ENCODE measurements at regions not wholly inside any gene's neighbourhood (a gene's known extent, or its start where the extent isn't known, plus 50 kb on each side); places are given as distances from the start of the nearest gene placed in this dataset.

DNA sequence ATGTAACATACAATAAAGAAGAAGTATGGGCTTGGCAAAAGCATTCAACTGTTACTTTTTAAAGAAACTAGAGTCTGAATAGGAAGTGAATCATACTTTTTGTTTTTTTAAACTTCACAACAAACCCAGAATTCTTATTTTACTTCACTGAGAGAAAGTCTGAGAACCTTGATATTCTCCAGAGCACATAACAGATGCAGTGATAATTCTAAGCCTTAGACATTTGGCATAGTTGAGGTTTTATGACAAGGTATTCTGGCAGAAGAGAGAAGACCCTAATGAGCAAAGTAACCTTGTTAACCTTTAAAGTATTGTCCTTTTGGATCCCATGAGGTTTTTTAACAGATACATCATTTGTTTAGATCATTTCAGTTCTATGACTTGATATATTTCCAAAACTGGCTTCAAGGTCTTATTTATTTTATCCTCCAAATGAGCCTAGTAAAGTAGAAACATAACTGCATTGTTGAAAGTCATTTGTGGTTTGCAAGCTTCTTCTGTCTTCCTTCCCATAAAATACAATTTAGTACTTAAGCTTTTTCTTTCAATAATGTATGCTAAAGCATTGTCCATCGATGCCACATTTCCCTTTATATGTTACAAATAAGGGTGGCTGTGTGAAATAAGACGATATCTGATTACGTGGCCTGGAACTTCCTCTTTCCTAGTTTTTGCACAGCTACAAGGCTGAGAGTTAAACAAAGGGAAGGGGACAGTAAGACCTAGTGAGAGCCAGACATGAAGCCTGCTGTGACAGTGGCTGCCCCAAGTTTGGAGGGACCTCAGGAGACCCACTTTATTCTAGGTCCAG, 86.1 kb upstream of the ITPRID2 start:
- H3K23ac ChIP-seq (ENCODE audit: insufficient read length, low read depth, low read length): no peak overlapping the region
- TF ChIP-seq CTCF (conservative IDR thresholded peaks at IDR 0.05): no peak
- H3K18ac ChIP-seq (ENCODE audit: insufficient read length, low read depth, low read length): no peak overlapping the region
- no peaks in the 10 kb centered on the region for H3K79me1 ChIP-seq (ENCODE audit: insufficient read depth, low read depth, low read length, poor library complexity, severe bottlenecking)
- peaks cover 1 to 8% of the 10 kb centered on the region in 2 experiments; a peak in 3 of 5 replicates for H3K9me3 Mint-ChIP-seq
- no peaks in the 10 kb centered on the region for H3K79me2 ChIP-seq (ENCODE audit: insufficient read depth, low read length)
- H4K8ac ChIP-seq (replicated peaks; ENCODE audit: insufficient read length, low read depth, low read length): no peak overlapping the region
- H2AFZ ChIP-seq (ENCODE audit: low read length): no peak overlapping the region
- H3K27ac Mint-ChIP-seq: 0 out of 7 replicates have a peak overlapping the region, but pooled peaks of 1 of the 3 experiments have one; percentile 32
- peaks cover 0 to 7% (median 0%) of the 10 kb centered on the region in 3 experiments; a peak in 4 of 7 replicates for H3K36me3 Mint-ChIP-seq (ENCODE audit: insufficient read depth in 1 of 3, low read depth in 3 of 3)
- no peak overlapping the region for H3K14ac ChIP-seq (ENCODE audit: insufficient read depth, low read length)
- WGBS (ENCODE audit: extremely low coverage, insufficient read length, low lambda C conversion rate): no CpG with 5 or more reads among the region's 3 CpGs
- no peaks in the 10 kb centered on the region for H3K27me3 ChIP-seq (ENCODE audit: insufficient read depth, low read length)
- no peak overlapping the region for H2AK5ac ChIP-seq (ENCODE audit: insufficient read length, low read length)
- H4K5ac ChIP-seq (ENCODE audit: insufficient read length, low read depth, low read length): no peak overlapping the region
- no peak overlapping the region for H3K9ac ChIP-seq (ENCODE audit: extremely low read depth, insufficient read length, low read length)
- no peak overlapping the region for H3T11ph ChIP-seq (ENCODE audit: low read length)
- H2BK120ac ChIP-seq (ENCODE audit: low read depth, low read length, poor library complexity, severe bottlenecking): no peak overlapping the region
- no peak overlapping the region for H3K4me3 Mint-ChIP-seq
- no peak overlapping the region for H3K56ac ChIP-seq (ENCODE audit: insufficient read length, low read depth, low read length)
- no peak overlapping the region for H3K27ac ChIP-seq (ENCODE audit: insufficient read length, low read depth, low read length)
- peaks cover 12 to 13% of the 10 kb centered on the region in 2 experiments for H3K4me1 Mint-ChIP-seq
- no peak overlapping the region for H2BK5ac ChIP-seq (ENCODE audit: insufficient read length, low read length)
- H2BK15ac ChIP-seq (ENCODE audit: low read depth, low read length): no peak overlapping the region
- no peak overlapping the region for H3K4me2 ChIP-seq (ENCODE audit: insufficient read depth, insufficient read length, low read length)
- H3K23me2 ChIP-seq (ENCODE audit: insufficient read length, low read depth, low read length, poor library complexity, severe bottlenecking): peaks cover 3% of the 10 kb centered on the region
- DNase-seq: no peak
- no peaks in the 10 kb centered on the region for H3K4me1 ChIP-seq (ENCODE audit: insufficient read depth, low read length)
- no peak overlapping the region for H2BK12ac ChIP-seq (ENCODE audit: insufficient read length, low read depth, low read length)
- H4K91ac ChIP-seq (ENCODE audit: insufficient read length, low read depth, low read length): no peak overlapping the region
- H3K27me3 Mint-ChIP-seq (ENCODE audit: low read depth): peaks cover 3% of the 10 kb centered on the region
- no peak overlapping the region for H2BK20ac ChIP-seq (ENCODE audit: low read depth, low read length, poor library complexity, severe bottlenecking)
- H3K4ac ChIP-seq (ENCODE audit: low read depth, low read length): no peak overlapping the region
- no peaks in the 10 kb centered on the region for H4K20me1 ChIP-seq (ENCODE audit: control insufficient read depth, insufficient read depth, insufficient read length)
- H3K9me3 ChIP-seq (ENCODE audit: control insufficient read depth, low read depth, low read length): no peaks in the 10 kb centered on the region

Data from H9 (cell line).